ENCODE measurements at regions not wholly inside any gene's neighbourhood (a gene's known extent, or its start where the extent isn't known, plus 50 kb on each side); places are given as distances from the start of the nearest gene placed in this dataset.

GRCh38 chr9:99576002-99576401, 245.7 kb upstream of the NR4A3 start:
- no peak for TF ChIP-seq CTCF (conservative IDR thresholded peaks at IDR 0.05; ENCODE audit: low read length)
- no peak for TF ChIP-seq EZH2phosphoT487 (IDR thresholded peaks at IDR 0.05; ENCODE audit: borderline replicate concordance)
